Panc1 (cell line): ENCODE measurements at regions not wholly inside any gene's neighbourhood (a gene's known extent, or its start where the extent isn't known, plus 50 kb on each side); places are given as distances from the start of the nearest gene placed in this dataset.

Experiments
- CTCF ChIP-seq: fragments of 450-650 bp; IDR thresholded peaks from 2 replicates; pipeline ENCODE4 v1.5.1; 2017; ENCODE audit warnings: mild to moderate bottlenecking
- POLR2AphosphoS5 ChIP-seq: IDR thresholded peaks from 2 replicates; pipeline ENCODE4 v1.6.1; 2012; ENCODE audit warnings: mild to moderate bottlenecking, low read depth, low read length, moderate library complexity

GRCh38 chr1:189431447-189431846, 1046.2 kb downstream of the BRINP3 start:
- 0 out of 2 replicates have a peak, but pooled peaks have one; percentile 5 for TF ChIP-seq CTCF
- no peak for TF ChIP-seq POLR2AphosphoS5
